Stimulated activated CD4-positive, alpha-beta T cell treated with anti-CD3 and anti-CD28 coated beads, Interleukin-4, amount 100 ng/mL, for 1 hour (primary cell): ENCODE measurements at regions not wholly inside any gene's neighbourhood (a gene's known extent, or its start where the extent isn't known, plus 50 kb on each side); places are given as distances from the start of the nearest gene placed in this dataset.

ENCODE experiments used
- DNase-seq: peaks from one replicate; pipeline ENCODE4 v3.0.0-alpha.2; 2020

- no peak for DNase-seq
Measured at GRCh38 chr3:117201901-117202774, 492.6 kb downstream of the TUSC7 start.

DNA sequence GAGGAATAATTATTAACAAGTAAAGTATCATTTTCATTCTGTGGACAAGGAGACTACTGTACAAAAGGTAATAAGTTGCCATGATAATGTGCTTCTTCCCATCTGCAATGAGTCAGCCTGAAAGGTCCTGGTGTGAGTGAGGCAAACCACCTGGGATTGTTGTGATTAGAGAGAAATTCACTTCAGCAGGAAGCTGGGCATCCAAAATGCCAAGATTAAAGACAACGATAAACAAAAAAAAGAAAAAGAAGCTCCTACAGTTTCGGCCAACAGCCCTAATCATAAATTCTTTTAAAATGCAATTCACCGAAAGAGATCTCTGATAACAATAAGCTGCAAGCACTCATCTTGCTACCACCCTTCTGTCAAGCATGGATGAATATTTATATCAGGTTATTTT lies 507.8 kb downstream of the TUSC7 start:
- no peak for DNase-seq

DNA sequence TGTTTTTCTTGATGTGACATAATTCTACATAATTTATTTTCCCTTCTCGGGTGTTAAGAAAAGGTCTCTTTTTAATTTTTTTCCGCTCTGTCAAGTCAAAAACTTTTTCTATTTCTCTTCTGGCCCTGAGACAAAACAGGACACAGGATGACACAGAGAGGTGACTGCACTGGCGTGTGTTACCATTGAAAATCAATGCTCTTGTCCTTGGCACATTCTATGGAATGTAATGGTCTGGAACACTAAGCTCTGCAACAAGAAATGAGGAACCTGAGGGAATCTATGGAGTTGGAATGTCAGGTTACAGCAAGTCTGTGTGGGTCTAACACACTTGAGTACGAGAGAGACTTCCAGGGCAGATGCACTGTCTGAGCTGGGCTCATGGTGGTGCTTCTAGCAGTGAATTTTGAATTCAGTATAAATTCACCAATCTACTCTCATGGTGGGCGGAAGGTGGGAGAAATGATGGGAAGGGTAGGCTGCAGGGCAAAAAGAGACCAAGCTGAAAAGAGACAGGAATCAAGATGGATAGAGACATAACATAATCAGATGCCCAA lies 508.3 kb downstream of the TUSC7 start:
- no peak for DNase-seq

GRCh38 chr3:117218641-117219048 lies 509.1 kb downstream of the TUSC7 start:
- no peak for DNase-seq

GRCh38 chr3:117219296-117219695 lies 509.7 kb downstream of the TUSC7 start:
- no peak for DNase-seq

- DNase-seq, result no peak
Measured at GRCh38 chr3:117226932-117227331, 517.4 kb downstream of the TUSC7 start.

- no peak for DNase-seq
Measured at GRCh38 chr3:117228466-117228865, 518.9 kb downstream of the TUSC7 start.

DNA sequence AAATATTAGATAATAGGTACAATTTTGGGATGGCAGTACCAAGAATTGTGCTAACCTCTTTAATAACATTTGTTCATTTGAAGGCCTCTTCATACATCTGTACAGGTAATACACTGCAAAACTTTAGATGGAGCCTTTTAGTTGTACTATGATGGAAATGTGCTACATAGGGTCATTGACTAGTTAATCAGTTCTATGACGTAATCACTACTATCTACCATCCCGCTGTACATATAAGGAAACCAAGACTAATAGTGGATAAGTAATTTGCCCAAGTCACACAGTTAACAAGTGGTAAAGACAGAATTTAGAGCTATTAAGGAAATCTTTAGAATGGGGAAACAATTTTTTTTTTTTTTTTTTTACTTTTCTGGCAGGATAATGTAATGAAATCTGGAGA lies 521.3 kb downstream of the TUSC7 start:
- DNase-seq, result no peak

GRCh38 chr3:117234331-117234730 lies 524.8 kb downstream of the TUSC7 start:
- DNase-seq, result no peak

- DNase-seq, result no peak
Measured at GRCh38 chr3:117235304-117235703, 525.7 kb downstream of the TUSC7 start.

DNA sequence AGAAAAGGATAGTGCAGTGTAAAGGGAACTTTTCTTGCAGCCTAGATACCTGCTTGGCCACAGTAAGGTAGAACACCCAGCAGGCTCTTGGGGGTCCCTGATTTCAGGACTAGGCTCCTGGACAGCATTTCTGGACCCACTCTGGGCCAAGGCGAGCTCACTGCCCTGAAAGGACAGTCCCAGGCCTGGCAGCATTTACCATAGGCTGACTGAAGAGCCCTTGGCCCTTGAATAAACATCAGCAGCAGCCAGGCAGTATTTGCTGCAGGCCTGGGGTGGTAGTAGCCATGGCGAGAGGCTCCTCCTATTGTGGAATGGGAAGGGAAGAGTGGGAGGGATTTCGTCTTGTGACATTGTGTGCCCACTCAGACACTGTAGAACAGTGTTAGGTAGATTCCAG lies 529.2 kb downstream of the TUSC7 start:
- DNase-seq, result no peak

- no peak for DNase-seq
Measured at GRCh38 chr3:117243657-117244056, 534.1 kb downstream of the TUSC7 start.

GRCh38 chr3:117246771-117247555 lies 537.4 kb downstream of the TUSC7 start:
- DNase-seq, result no peak

- DNase-seq, result no peak
Measured at GRCh38 chr3:117248153-117248552, 538.6 kb downstream of the TUSC7 start.

GRCh38 chr3:117252208-117252607 lies 542.6 kb downstream of the TUSC7 start:
- no peak for DNase-seq

GRCh38 chr3:117252651-117253050 lies 543.1 kb downstream of the TUSC7 start:
- DNase-seq, result no peak

DNA sequence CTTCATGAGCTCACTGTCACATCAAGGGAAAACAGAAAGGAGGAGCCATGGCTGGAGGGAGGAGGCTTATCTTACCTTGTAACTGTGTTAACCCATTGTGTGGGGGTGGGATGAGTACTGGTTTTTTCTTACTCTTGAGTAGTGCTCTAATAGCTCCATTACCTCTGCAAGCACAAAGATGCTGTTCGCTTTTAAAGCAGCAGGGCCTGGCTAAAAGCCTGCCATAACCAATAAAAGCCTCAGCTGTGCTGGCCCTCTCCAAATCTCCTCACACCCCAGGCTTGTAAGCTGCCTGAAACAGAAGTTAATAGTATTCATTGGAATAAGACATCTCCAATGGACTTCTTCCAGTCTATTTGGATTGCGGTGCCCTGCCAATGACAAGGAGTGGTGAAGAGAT lies 544.1 kb downstream of the TUSC7 start:
- DNase-seq, result no peak

DNA sequence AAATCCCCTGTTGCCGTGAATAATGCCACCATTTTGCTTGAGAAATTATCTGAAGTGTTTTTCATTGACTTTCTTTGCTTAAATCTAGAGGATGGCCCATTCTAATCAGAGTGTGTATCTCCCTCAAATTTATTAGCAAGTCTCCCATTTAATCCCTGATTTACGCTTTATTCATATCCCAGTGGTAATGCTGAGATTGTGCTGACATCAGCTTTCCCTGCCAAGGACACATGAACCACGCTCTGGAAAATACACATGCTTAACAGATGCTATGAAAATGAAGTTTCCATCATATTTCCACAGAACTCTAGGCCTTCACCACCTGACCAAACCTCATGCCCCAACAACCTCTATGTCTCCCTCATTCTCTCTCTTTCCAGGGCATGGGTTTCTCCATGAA lies 545.4 kb downstream of the TUSC7 start:
- DNase-seq, result no peak

GRCh38 chr3:117255736-117256135 lies 546.2 kb downstream of the TUSC7 start:
- DNase-seq, result no peak

DNA sequence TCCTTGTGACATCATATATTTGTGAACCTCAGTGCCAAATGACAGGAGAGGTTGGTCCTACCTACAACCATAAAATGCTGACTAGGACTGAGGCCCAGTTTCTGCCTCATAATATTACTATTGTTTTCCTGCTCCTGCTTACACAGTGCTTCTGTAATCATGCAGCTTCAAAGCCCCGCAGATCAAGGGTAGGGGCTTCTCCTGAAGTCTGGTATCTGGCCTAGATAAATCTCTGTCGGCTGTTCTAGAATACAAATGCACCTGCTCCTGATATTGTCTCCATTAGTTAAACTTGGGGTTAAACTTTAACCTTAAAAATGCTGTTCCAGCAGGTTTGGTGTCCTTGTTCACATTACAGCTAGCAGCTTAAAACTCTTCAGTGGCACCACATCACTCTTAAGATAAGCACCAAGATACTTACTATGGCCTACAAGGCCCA lies 552.4 kb downstream of the TUSC7 start:
- no peak for DNase-seq

DNA sequence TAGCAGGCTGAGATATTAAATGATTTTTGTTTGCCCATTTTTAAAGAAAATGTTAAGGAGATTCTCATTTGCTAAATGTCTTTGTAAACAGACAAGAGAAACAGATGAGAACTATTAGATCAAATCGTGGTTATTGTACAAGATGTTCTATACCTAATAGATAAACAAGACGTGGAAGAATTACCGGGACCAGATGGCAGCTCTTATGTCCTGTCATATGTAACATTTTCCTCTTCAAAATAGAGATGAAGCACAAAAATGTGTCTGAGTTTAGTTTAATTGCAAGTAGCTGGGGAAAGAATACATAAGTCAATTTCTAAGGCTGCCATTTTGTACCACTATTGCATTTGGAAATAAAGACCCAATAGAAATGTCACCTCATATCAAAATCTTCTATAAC lies 553.7 kb downstream of the TUSC7 start:
- DNase-seq, result no peak

GRCh38 chr3:117263745-117264144 lies 554.2 kb downstream of the TUSC7 start:
- DNase-seq, result no peak

- DNase-seq, result no peak
Measured at GRCh38 chr3:117264204-117264994, 554.8 kb downstream of the TUSC7 start.
